Embryonic facial prominence (tissue), 1 donor: ENCODE measurements at regions not wholly inside any gene's neighbourhood (a gene's known extent, or its start where the extent isn't known, plus 50 kb on each side); places are given as distances from the start of the nearest gene placed in this dataset.

Source experiments
- DNase-seq: peaks from one replicate; pipeline ENCODE4 v3.0.0-alpha.2; 2016; ENCODE audit errors: extremely low spot score

GRCh38 chr4:13126976-13127910 lies 356.9 kb downstream of the RAB28 start:
- DNase-seq, result no peak

- DNase-seq, result no peak
Observed at GRCh38 chr4:13118633-13119032, 365.5 kb downstream of the RAB28 start.

- DNase-seq, result no peak
Observed at GRCh38 chr4:13117185-13117584, 367.0 kb downstream of the RAB28 start.

- DNase-seq, result no peak
Observed at GRCh38 chr4:13112030-13112429, 372.1 kb downstream of the RAB28 start.

- no peak for DNase-seq
Observed at GRCh38 chr4:13109536-13109935, 374.6 kb downstream of the RAB28 start.

GRCh38 chr4:13108096-13108495 lies 376.0 kb downstream of the RAB28 start:
- no peak for DNase-seq

- DNase-seq, result no peak
Observed at GRCh38 chr4:13103382-13104015, 380.6 kb downstream of the RAB28 start.

GRCh38 chr4:13102092-13102742 lies 381.9 kb downstream of the RAB28 start:
- DNase-seq, result no peak

- DNase-seq, result no peak
Observed at GRCh38 chr4:13097971-13098370, 386.2 kb downstream of the RAB28 start.

GRCh38 chr4:13095722-13096121 lies 388.4 kb downstream of the RAB28 start:
- no peak for DNase-seq

GRCh38 chr4:13093170-13093569 lies 391.0 kb downstream of the RAB28 start:
- no peak for DNase-seq

GRCh38 chr4:13092702-13093101 lies 391.4 kb downstream of the RAB28 start:
- no peak for DNase-seq

- DNase-seq, result no peak
Observed at GRCh38 chr4:13089659-13089998, 394.5 kb downstream of the RAB28 start.

- no peak for DNase-seq
Observed at GRCh38 chr4:13088726-13089658, 395.1 kb downstream of the RAB28 start.

- DNase-seq, result no peak
Observed at GRCh38 chr4:13087041-13087440, 397.1 kb downstream of the RAB28 start.

GRCh38 chr4:13084210-13084609 lies 399.9 kb downstream of the RAB28 start:
- no peak for DNase-seq

GRCh38 chr4:13081830-13082229 lies 402.3 kb downstream of the RAB28 start:
- no peak for DNase-seq

GRCh38 chr4:13067077-13067476 lies 417.1 kb downstream of the RAB28 start:
- no peak for DNase-seq

- no peak for DNase-seq
Observed at GRCh38 chr4:13059019-13059418, 425.1 kb downstream of the RAB28 start.

GRCh38 chr4:13056630-13057189 lies 427.4 kb downstream of the RAB28 start:
- DNase-seq, result no peak

- DNase-seq, result no peak
Observed at GRCh38 chr4:13054420-13054970, 429.6 kb downstream of the RAB28 start.
